NCI-H146 treated with DMSO at 0.1 percent for 48 hours (cell line): ENCODE measurements at regions not wholly inside any gene's neighbourhood (a gene's known extent, or its start where the extent isn't known, plus 50 kb on each side); places are given as distances from the start of the nearest gene placed in this dataset.

Experiments used
- DNase-seq: peaks from one replicate; lab custom pipeline; 2025; ENCODE audit not compliant: unreplicated experiment; lab: John Stamatoyannopoulos, UW

- DNase-seq = no peak
These were observed 76.7 kb upstream of the WDR75 start for GRCh38 chr2:189364607-189365006.

GRCh38 chr2:189366349-189366748, 74.9 kb upstream of the WDR75 start:
- DNase-seq = no peak

- DNase-seq = no peak
These were observed 73.9 kb upstream of the WDR75 start for GRCh38 chr2:189367343-189367742.

GRCh38 chr2:189369566-189369965, 71.7 kb upstream of the WDR75 start:
- DNase-seq = no peak

- DNase-seq = no peak
These were observed 70.6 kb upstream of the WDR75 start for GRCh38 chr2:189370719-189371118.

GRCh38 chr2:189372688-189373257, 68.5 kb upstream of the WDR75 start:
- no peak for DNase-seq

- no peak for DNase-seq
These were observed 66.8 kb upstream of the WDR75 start for GRCh38 chr2:189374481-189374880.

GRCh38 chr2:189375842-189376241, 65.4 kb upstream of the WDR75 start:
- no peak for DNase-seq

GRCh38 chr2:189379287-189379630, 62.0 kb upstream of the WDR75 start:
- DNase-seq = no peak

- DNase-seq = no peak
These were observed 61.5 kb upstream of the WDR75 start for GRCh38 chr2:189379731-189380261.

- no peak for DNase-seq
These were observed 58.6 kb upstream of the WDR75 start for GRCh38 chr2:189382668-189383067.

GRCh38 chr2:189386741-189387140, 54.5 kb upstream of the WDR75 start:
- no peak for DNase-seq

GRCh38 chr2:189391201-189391600, 50.1 kb upstream of the WDR75 start:
- DNase-seq = no peak
